Medulla oblongata (tissue), 1 donor: ENCODE measurements at regions not wholly inside any gene's neighbourhood (a gene's known extent, or its start where the extent isn't known, plus 50 kb on each side); places are given as distances from the start of the nearest gene placed in this dataset.
"Not testable (repeated sequence)": the region's sequence is repeated elsewhere in the genome, so short reads cannot be mapped to it uniquely, and the experiment has no call there.

ENCODE experiments used
- DNase-seq: peaks from one replicate; pipeline ENCODE4 v3.0.0-alpha.2; 2015; ENCODE audit errors: extremely low spot score

GRCh38 chr16:7278636-7279035, 54.0 kb upstream of the RBFOX1 start:
- no peak for DNase-seq

GRCh38 chr16:7272567-7273158, 60.0 kb upstream of the RBFOX1 start:
- DNase-seq: no peak

- no peak for DNase-seq
Observed at GRCh38 chr16:7271486-7271885, 61.2 kb upstream of the RBFOX1 start.

GRCh38 chr16:7270823-7271222, 61.8 kb upstream of the RBFOX1 start:
- DNase-seq: no peak

GRCh38 chr16:7270006-7270405, 62.6 kb upstream of the RBFOX1 start:
- DNase-seq: no peak

GRCh38 chr16:7268182-7268581, 64.5 kb upstream of the RBFOX1 start:
- DNase-seq: peak; percentile 63

GRCh38 chr16:7257016-7257415, 75.6 kb upstream of the RBFOX1 start:
- no peak for DNase-seq

GRCh38 chr16:7246578-7246977, 86.1 kb upstream of the RBFOX1 start:
- no peak for DNase-seq

GRCh38 chr16:7239547-7239946, 93.1 kb upstream of the RBFOX1 start:
- DNase-seq: no peak

GRCh38 chr16:7236824-7237410, 95.7 kb upstream of the RBFOX1 start:
- no peak for DNase-seq

- DNase-seq: no peak
Observed at GRCh38 chr16:7233975-7234374, 98.7 kb upstream of the RBFOX1 start.

- DNase-seq: no peak
Observed at GRCh38 chr16:7231762-7232161, 100.9 kb upstream of the RBFOX1 start.

GRCh38 chr16:7229433-7230218, 103.0 kb upstream of the RBFOX1 start:
- not testable (repeated sequence) for DNase-seq

GRCh38 chr16:7227229-7227721, 105.4 kb upstream of the RBFOX1 start:
- no peak for DNase-seq

GRCh38 chr16:7221157-7221556, 111.5 kb upstream of the RBFOX1 start:
- DNase-seq: no peak

- DNase-seq: peak; percentile 24
Observed at GRCh38 chr16:7218936-7219335, 113.7 kb upstream of the RBFOX1 start.

- DNase-seq: no peak
Observed at GRCh38 chr16:7217797-7218196, 114.8 kb upstream of the RBFOX1 start.

GRCh38 chr16:7216719-7217118, 115.9 kb upstream of the RBFOX1 start:
- no peak for DNase-seq

- DNase-seq: no peak
Observed at GRCh38 chr16:7211781-7212180, 120.9 kb upstream of the RBFOX1 start.

GRCh38 chr16:7209598-7209997, 123.0 kb upstream of the RBFOX1 start:
- DNase-seq: no peak

- no peak for DNase-seq
Observed at GRCh38 chr16:7206469-7206868, 126.2 kb upstream of the RBFOX1 start.

GRCh38 chr16:7200320-7200719, 132.3 kb upstream of the RBFOX1 start:
- DNase-seq: no peak

GRCh38 chr16:7185689-7186088, 147.0 kb upstream of the RBFOX1 start:
- DNase-seq: no peak
